ENCODE measurements at regions not wholly inside any gene's neighbourhood (a gene's known extent, or its start where the extent isn't known, plus 50 kb on each side); places are given as distances from the start of the nearest gene placed in this dataset.

- Mint-ChIP-seq H3K27me3 (no peaks in the 10 kb centered on the region), H3K4me1 (no peaks in the 10 kb centered on the region), H3K36me3 (ENCODE audit: low read depth) (no peaks in the 10 kb centered on the region), H3K4me3 (no peak overlapping the region), H3K27ac (no peak overlapping the region), H3K9me3 (peaks cover 2% of the 10 kb centered on the region)
- ATAC-seq (ENCODE audit: low read depth): no peak
- CTCF ChIA-PET: no interaction called here
- no peak for TF ChIP-seq CTCF (IDR thresholded peaks at IDR 0.05)
- intact Hi-C loops (cut with micrococcal nuclease): no loop called here
- POLR2A ChIA-PET: no interaction called here
- no peak for DNase-seq
These were observed 79.8 kb upstream of the SLITRK6 start for GRCh38 chr13:85879014-85879413.

DNA sequence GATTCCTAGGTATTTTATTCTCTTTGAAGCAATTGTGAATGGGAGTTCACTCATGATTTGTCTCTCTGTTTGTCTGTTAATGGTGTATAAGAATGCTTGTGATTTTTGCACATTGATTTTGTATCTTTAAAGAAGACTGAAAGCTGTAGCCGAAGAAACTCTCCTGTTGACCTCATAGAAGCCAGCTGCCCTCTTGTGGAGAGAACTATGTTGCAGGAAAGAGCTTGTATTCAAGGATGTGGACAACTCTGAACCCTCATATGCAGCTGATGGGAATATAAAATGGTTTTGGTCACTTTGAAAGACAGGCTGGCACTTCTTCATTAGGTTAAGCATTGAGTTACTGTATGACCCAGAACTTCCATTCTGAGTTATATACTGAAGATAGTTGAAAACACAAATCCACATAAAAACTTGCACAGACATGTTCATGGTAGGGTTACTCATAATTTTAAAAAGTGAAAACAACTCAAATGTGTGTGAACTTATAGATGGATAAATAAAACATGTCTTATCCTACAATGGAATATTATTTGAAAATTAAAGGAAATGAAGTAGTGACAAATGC, 65.8 kb upstream of the SLITRK6 start:
- ChIA-PET POLR2A (no interaction called here), CTCF (no interaction called here)
- DNase-seq (no peak), ATAC-seq (ENCODE audit: low read depth) (no peak)
- H3K4me1 Mint-ChIP-seq: no peaks in the 10 kb centered on the region
- no peak overlapping the region for H3K4me3 Mint-ChIP-seq
- no peaks in the 10 kb centered on the region for H3K27me3 Mint-ChIP-seq
- no peak for TF ChIP-seq CTCF (IDR thresholded peaks at IDR 0.05)
- no peaks in the 10 kb centered on the region for H3K36me3 Mint-ChIP-seq (ENCODE audit: low read depth)
- intact Hi-C loops (cut with micrococcal nuclease): no loop called here
- peaks cover 8% of the 10 kb centered on the region for H3K9me3 Mint-ChIP-seq
- H3K27ac Mint-ChIP-seq: no peak overlapping the region

DNA sequence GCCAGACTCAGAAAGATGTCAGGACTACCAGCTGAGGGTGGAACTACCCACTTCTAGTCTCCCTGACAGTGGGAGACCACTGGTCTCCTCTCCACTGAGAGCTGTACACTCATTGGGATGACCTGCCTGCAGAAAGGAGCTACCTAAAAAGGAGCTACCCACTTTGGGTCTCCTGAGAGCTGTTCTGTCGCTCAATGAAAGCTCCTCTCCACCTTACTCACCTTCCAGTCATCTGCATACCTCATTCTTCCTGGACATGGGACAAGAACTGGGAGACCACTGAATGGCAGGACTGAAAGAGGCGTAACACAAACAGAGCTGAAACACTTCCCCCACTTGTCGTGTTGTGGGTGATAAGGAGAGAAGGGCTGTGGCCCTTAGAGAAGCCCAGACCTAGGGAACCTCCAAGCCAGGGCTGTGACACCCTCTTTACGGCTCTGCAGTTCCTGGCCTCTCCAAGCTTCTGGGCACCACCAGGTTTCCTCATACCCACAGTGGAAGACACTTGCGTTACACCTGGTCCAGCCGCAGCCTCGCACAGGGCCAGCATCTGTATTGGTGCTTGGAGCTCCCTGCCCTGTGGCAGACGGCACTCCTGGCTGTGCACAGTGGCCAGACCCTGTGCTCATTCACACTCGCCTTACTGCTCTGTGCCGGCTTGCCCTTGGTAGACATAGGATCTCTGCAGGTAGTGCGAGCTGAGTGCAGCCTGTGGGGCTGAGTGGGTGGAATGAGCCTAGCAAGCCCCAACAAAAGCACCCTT, 54.9 kb upstream of the SLITRK6 start:
- CTCF ChIA-PET: no interaction called here
- no peak for TF ChIP-seq CTCF (IDR thresholded peaks at IDR 0.05)
- Mint-ChIP-seq H3K27me3 (no peaks in the 10 kb centered on the region), H3K27ac (no peak overlapping the region), H3K4me1 (no peaks in the 10 kb centered on the region), H3K36me3 (ENCODE audit: low read depth) (no peaks in the 10 kb centered on the region), H3K9me3 (peaks cover 10% of the 10 kb centered on the region), H3K4me3 (no peak overlapping the region)
- ATAC-seq (ENCODE audit: low read depth): no peak
- intact Hi-C loops (cut with micrococcal nuclease): no loop called here
- peak; percentile 11 for DNase-seq
- POLR2A ChIA-PET: no interaction called here

GRCh38 chr13:85853161-85853894, 54.1 kb upstream of the SLITRK6 start:
- H3K27me3 Mint-ChIP-seq: no peaks in the 10 kb centered on the region
- no peaks in the 10 kb centered on the region for H3K4me1 Mint-ChIP-seq
- CTCF ChIA-PET: no interaction called here
- intact Hi-C loops (cut with micrococcal nuclease): no loop called here
- H3K4me3 Mint-ChIP-seq: no peak overlapping the region
- TF ChIP-seq CTCF (IDR thresholded peaks at IDR 0.05): no peak
- DNase-seq (peak; percentile 8), ATAC-seq (ENCODE audit: low read depth) (no peak)
- H3K36me3 Mint-ChIP-seq (ENCODE audit: low read depth): no peaks in the 10 kb centered on the region
- H3K27ac Mint-ChIP-seq: no peak overlapping the region
- peaks cover 10% of the 10 kb centered on the region for H3K9me3 Mint-ChIP-seq
- POLR2A ChIA-PET: no interaction called here

All from activated B cell treated with CpG ODN at 0.5 μM for 24 hours (primary cell).